WERI-Rb-1 (cell line): ENCODE measurements at regions not wholly inside any gene's neighbourhood (a gene's known extent, or its start where the extent isn't known, plus 50 kb on each side); places are given as distances from the start of the nearest gene placed in this dataset.

Source experiments
- DNase-seq: peaks from one replicate; pipeline ENCODE4 v3.0.0-alpha.2; 2020
- H3K27ac ChIP-seq: fragments of 250-450 bp; sonication (Bioruptor Pico); 2 replicates; pipeline ENCODE4 v1.5.1; 2020; ENCODE audit warnings: mild to moderate bottlenecking, moderate library complexity
- H3K27me3 ChIP-seq: fragments of 250-450 bp; sonication (Bioruptor Pico); 2 replicates; pipeline ENCODE4 v1.5.1; 2021; ENCODE audit warnings: mild to moderate bottlenecking, low read depth, moderate library complexity; ENCODE audit not compliant: insufficient read depth, severe bottlenecking
- H3K36me3 ChIP-seq: fragments of 250-450 bp; sonication (Bioruptor Pico); 2 replicates; pipeline ENCODE4 v1.5.1; 2020; ENCODE audit warnings: mild to moderate bottlenecking, moderate library complexity
- H3K4me3 ChIP-seq: 2 replicates; pipeline ENCODE4 v1.5.1; 2011; ENCODE audit warnings: low read depth, mild to moderate bottlenecking, control low read depth, low read length
- H3K9me3 ChIP-seq: fragments of 250-450 bp; sonication (Bioruptor Pico); 2 replicates; pipeline ENCODE4 v1.5.1; 2021; ENCODE audit warnings: mild to moderate bottlenecking, moderate library complexity; ENCODE audit not compliant: severe bottlenecking
- CTCF ChIP-seq: IDR thresholded peaks from 2 replicates; pipeline ENCODE4 v1.5.1; 2011; ENCODE audit warnings: low read depth, mild to moderate bottlenecking, control low read depth, inconsistent platforms, low read length

GRCh38 chr15:94535298-94536048, 304.1 kb downstream of the MCTP2 start:
- H3K4me3 ChIP-seq, result no peak overlapping the region
- H3K27me3 ChIP-seq, result peaks cover 46% of the 10 kb centered on the region
- H3K27ac ChIP-seq, result no peak overlapping the region
- TF ChIP-seq CTCF, result no peak
- H3K9me3 ChIP-seq, result no peaks in the 10 kb centered on the region
- no peaks in the 10 kb centered on the region for H3K36me3 ChIP-seq
- DNase-seq, result no peak

GRCh38 chr15:94536549-94536948, 305.2 kb downstream of the MCTP2 start:
- no peak for TF ChIP-seq CTCF
- Histone ChIP-seq H3K4me3 (no peak overlapping the region), H3K36me3 (no peaks in the 10 kb centered on the region), H3K9me3 (no peaks in the 10 kb centered on the region), H3K27ac (no peak overlapping the region), H3K27me3 (peaks cover 46% of the 10 kb centered on the region)
- no peak for DNase-seq

- no peak for DNase-seq
- H3K36me3 ChIP-seq, result no peaks in the 10 kb centered on the region
- H3K27me3 ChIP-seq, result peaks cover 37% of the 10 kb centered on the region
- H3K9me3 ChIP-seq, result no peaks in the 10 kb centered on the region
- no peak for TF ChIP-seq CTCF
- H3K4me3 ChIP-seq, result no peak overlapping the region
- H3K27ac ChIP-seq, result no peak overlapping the region
Measured at GRCh38 chr15:94538280-94538679, 306.9 kb downstream of the MCTP2 start.

GRCh38 chr15:94542391-94542790, 311.0 kb downstream of the MCTP2 start:
- Histone ChIP-seq H3K27me3 (peaks cover 23% of the 10 kb centered on the region), H3K36me3 (no peaks in the 10 kb centered on the region), H3K9me3 (no peaks in the 10 kb centered on the region), H3K4me3 (no peak overlapping the region), H3K27ac (no peak overlapping the region)
- TF ChIP-seq CTCF, result no peak
- no peak for DNase-seq

- H3K27me3 ChIP-seq, result peaks cover 12% of the 10 kb centered on the region
- no peak overlapping the region for H3K27ac ChIP-seq
- DNase-seq, result no peak
- TF ChIP-seq CTCF, result no peak
- no peaks in the 10 kb centered on the region for H3K36me3 ChIP-seq
- H3K4me3 ChIP-seq, result no peak overlapping the region
- H3K9me3 ChIP-seq, result no peaks in the 10 kb centered on the region
Measured at GRCh38 chr15:94546808-94547207, 315.4 kb downstream of the MCTP2 start.

- DNase-seq, result no peak
- Histone ChIP-seq H3K4me3 (no peak overlapping the region), H3K36me3 (no peaks in the 10 kb centered on the region), H3K9me3 (no peaks in the 10 kb centered on the region), H3K27ac (no peak overlapping the region), H3K27me3 (peaks cover 12% of the 10 kb centered on the region)
- TF ChIP-seq CTCF, result no peak
Measured at GRCh38 chr15:94547711-94548110, 316.4 kb downstream of the MCTP2 start.
